SK-N-MC (cell line): ENCODE measurements at regions not wholly inside any gene's neighbourhood (a gene's known extent, or its start where the extent isn't known, plus 50 kb on each side); places are given as distances from the start of the nearest gene placed in this dataset.

ENCODE experiments used
- DNase-seq: peaks from one replicate; pipeline ENCODE4 v3.0.0-alpha.2; 2011; ENCODE audit warnings: low read depth, low spot score
- H3K27ac ChIP-seq: fragments of 200-600 bp; sonication (generic); 2 replicates; pipeline ENCODE4 v1.5.1; 2016; ENCODE audit warnings: mixed run types
- H3K36me3 ChIP-seq: fragments of 200-600 bp; sonication (generic); 2 replicates; pipeline ENCODE4 v1.6.1; 2017; ENCODE audit warnings: antibody characterized with exemption, low read length, mixed read lengths; ENCODE audit not compliant: insufficient read depth
- H3K4me3 ChIP-seq: fragments of 200-600 bp; sonication (generic); 2 replicates; pipeline ENCODE4 v1.5.1; 2016
- H3K9ac ChIP-seq: fragments of 200-600 bp; sonication (generic); 2 replicates; pipeline ENCODE4 v1.8.0; 2017; ENCODE audit warnings: mixed run types, mixed read lengths; ENCODE audit not compliant: insufficient read length
- H3K9me3 ChIP-seq: fragments of 200-600 bp; sonication (generic); 2 replicates; pipeline ENCODE4 v1.6.1; 2017; ENCODE audit warnings: low read depth, mild to moderate bottlenecking, antibody characterized with exemption, low read length, moderate library complexity, mixed read lengths
- EZH2 ChIP-seq: fragments of 200-600 bp; sonication (generic); IDR thresholded peaks from one replicate; pipeline ENCODE4 v1.6.1; 2017; ENCODE audit warnings: antibody characterized with exemption
- FOXP2 ChIP-seq: optimal IDR thresholded peaks from 2 replicates; pipeline ENCODE3; 2011; ENCODE audit warnings: mild to moderate bottlenecking, moderate library complexity; ENCODE audit not compliant: insufficient read depth; ENCODE audit errors: extremely low read length, control extremely low read depth
- POLR2AphosphoS5 ChIP-seq: IDR thresholded peaks from 2 replicates; pipeline ENCODE4 v1.6.1; 2012; ENCODE audit warnings: mild to moderate bottlenecking, low read depth, low read length, borderline replicate concordance

DNA sequence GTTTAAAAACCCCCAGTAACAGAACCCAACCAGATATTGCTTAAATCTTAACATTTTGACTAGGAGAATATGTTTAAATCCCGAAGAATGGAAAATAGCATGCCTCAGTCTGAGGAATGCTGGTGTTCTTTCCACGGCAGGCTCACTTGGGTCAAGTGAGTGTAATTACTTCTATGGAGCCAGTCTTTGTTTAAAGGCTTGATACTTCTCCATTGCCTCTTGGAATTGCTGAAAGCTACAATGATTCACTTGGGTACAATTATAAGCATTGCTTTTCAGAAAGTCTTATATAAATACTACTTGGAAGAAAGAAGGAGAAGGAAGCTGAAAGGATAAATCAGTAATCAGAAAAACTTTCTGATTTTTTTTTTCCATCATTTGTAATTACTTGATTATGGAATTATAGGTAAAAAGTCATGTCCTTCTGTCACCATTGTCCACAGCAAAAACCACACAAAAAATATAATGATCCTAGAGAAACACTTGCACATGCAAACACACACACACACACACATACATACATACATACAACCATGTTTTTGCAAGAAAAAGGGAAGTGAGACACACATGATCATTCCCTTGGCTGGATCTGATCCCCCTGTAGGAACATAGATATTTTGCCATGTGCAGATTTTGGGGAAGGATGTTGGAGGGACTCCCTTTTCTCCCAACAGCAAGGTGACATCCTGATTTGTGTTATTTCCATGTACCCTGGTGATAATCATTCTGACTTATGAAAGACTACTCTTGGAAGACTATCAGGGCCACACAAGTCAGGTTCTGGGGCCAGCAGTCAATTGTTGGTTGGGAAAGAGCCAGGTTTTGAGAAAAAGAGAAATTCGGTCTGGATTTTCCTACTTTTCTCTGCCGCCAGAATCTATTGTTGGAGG lies 396.0 kb upstream of the BTBD3 start:
- DNase-seq: no peak
- Histone ChIP-seq H3K36me3 (no peaks in the 10 kb centered on the region), H3K9ac (no peak overlapping the region), H3K27ac (no peak overlapping the region), H3K4me3 (no peak overlapping the region), H3K9me3 (no peaks in the 10 kb centered on the region)
- TF ChIP-seq EZH2: no peak
- no peak for TF ChIP-seq POLR2AphosphoS5
- no peak for TF ChIP-seq FOXP2

DNA sequence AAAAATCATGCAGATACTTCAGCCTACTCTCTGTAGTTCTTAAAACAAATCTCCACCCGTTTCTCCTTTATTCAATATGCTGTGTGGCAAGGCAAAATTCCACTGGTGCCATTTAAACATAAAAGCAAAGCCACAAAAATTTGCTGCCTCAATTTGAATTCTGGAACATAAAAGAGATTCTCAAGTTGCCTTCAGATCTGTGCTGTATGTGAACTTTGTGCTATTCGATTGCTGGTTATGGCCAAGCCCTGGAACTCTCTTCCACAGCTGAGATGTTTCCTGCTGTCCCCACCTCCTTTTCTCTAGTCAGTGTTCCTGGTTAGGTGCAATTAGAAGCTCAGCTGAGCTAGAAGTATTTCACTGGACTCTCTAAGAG lies 395.3 kb upstream of the BTBD3 start:
- DNase-seq: no peak
- Histone ChIP-seq H3K9me3 (no peaks in the 10 kb centered on the region), H3K4me3 (no peak overlapping the region), H3K27ac (no peak overlapping the region), H3K9ac (no peak overlapping the region), H3K36me3 (no peaks in the 10 kb centered on the region)
- TF ChIP-seq POLR2AphosphoS5 (no peak), FOXP2 (no peak), EZH2 (no peak)

DNA sequence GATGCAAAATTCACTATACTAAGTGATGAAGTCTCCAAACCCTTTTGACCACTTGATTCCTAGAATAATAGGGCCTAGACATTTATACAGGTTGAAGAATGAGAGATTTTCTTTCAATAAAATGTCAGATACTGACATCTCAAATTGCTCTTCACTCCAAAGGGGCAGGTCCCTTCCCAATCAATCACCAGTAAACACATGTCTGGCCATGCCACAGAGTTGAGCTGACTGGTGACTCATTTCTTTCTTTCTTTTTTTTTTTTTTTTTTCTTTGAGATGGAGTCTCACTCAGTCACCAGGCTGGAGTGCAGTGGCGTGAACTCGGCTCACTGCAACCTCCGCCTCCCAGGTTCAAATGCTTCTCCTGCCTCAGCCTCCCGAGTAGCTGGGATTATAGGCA lies 388.6 kb upstream of the BTBD3 start:
- Histone ChIP-seq H3K36me3 (no peaks in the 10 kb centered on the region), H3K27ac (no peak overlapping the region), H3K4me3 (no peak overlapping the region), H3K9ac (no peak overlapping the region), H3K9me3 (no peaks in the 10 kb centered on the region)
- TF ChIP-seq EZH2: no peak
- TF ChIP-seq POLR2AphosphoS5: no peak
- TF ChIP-seq FOXP2: no peak
- no peak for DNase-seq

DNA sequence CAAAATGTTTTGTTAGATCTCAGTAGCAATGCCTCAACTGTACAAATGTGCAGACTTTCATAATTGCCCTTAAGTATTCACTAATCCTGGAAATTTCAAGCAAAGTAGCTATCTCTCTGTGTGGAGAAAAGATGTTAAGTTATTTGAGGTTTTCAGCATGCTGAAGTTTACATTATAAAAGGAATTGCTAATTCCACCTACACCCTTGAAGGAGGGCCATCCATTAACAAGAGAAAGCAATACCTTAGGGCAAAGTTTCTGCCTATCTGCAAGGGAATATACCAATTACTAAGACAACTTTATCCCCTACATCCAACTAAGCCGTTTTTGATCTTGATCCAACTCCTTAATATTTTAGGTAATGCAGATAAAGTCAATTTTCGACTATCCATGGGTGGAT lies 380.7 kb upstream of the BTBD3 start:
- H3K9me3 ChIP-seq: no peaks in the 10 kb centered on the region
- no peak overlapping the region for H3K4me3 ChIP-seq
- no peak overlapping the region for H3K9ac ChIP-seq
- DNase-seq: no peak
- no peak for TF ChIP-seq POLR2AphosphoS5
- TF ChIP-seq FOXP2: no peak
- no peak for TF ChIP-seq EZH2
- H3K27ac ChIP-seq: no peak overlapping the region
- H3K36me3 ChIP-seq: no peaks in the 10 kb centered on the region

DNA sequence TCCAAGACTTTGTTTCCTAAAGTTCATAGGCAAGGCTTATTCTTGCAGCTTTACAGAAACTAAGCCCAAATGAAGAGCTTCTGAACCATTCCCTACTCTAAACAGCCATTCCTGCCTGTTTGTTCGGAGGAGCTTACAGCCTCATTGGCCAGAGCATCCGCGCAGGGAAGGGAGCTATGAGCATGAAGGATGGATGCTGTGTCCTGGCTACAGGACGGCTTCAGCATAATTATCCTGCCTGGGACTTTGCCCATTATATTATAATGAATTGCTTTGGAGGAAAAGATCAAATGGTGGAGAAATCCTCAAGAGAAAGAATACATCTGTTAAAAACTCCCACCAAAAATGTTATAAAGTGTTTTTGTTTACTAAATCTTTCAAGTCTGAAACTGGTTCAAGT lies 378.2 kb upstream of the BTBD3 start:
- no peak for TF ChIP-seq POLR2AphosphoS5
- TF ChIP-seq EZH2: no peak
- TF ChIP-seq FOXP2: no peak
- DNase-seq: no peak
- no peaks in the 10 kb centered on the region for H3K9me3 ChIP-seq
- H3K36me3 ChIP-seq: no peaks in the 10 kb centered on the region
- no peak overlapping the region for H3K4me3 ChIP-seq
- no peak overlapping the region for H3K9ac ChIP-seq
- no peak overlapping the region for H3K27ac ChIP-seq

DNA sequence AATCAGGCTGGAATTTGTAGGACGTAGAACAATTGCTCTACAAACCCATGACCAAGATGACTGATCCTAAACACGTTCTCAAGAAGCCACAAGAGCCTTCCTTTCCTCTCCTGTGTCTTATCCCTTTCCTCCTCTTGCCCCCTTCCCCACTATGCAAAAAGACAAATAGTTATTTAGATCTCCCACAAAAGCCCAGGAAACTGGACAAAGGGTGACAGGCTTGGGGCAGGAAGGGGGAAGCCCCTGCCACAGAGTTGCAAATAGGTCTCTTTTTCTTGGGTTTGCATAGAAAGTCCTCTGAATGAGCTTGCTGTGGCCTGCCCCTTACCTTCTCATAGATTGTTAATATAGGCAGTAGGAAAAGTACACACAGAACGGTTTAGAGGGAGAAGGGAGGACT lies 377.1 kb upstream of the BTBD3 start:
- no peak for TF ChIP-seq EZH2
- no peak for TF ChIP-seq FOXP2
- no peak for TF ChIP-seq POLR2AphosphoS5
- H3K4me3 ChIP-seq: no peak overlapping the region
- H3K9ac ChIP-seq: no peak overlapping the region
- no peak for DNase-seq
- H3K27ac ChIP-seq: no peak overlapping the region
- H3K9me3 ChIP-seq: no peaks in the 10 kb centered on the region
- no peaks in the 10 kb centered on the region for H3K36me3 ChIP-seq

DNA sequence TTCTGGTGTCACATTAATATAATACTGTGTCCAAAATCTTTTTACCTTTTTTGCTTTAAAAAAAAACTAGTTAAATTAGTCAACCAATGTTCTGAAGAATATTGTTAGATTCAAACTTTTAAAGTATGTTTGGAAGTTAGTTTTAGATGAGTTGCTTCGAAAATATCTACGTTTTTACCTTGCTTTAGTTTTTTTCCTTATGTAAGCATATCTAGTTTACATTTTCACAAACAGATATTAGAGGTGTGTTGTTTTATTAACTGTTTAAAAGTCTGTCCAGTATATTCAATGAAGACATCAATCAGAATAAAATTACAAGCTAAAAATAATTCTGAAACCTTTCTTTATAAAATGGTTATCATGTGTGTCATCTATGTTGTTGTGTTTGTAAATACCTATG lies 375.0 kb upstream of the BTBD3 start:
- Histone ChIP-seq H3K27ac (no peak overlapping the region), H3K9ac (no peak overlapping the region), H3K36me3 (no peaks in the 10 kb centered on the region), H3K4me3 (no peak overlapping the region), H3K9me3 (no peaks in the 10 kb centered on the region)
- TF ChIP-seq EZH2: no peak
- no peak for TF ChIP-seq FOXP2
- TF ChIP-seq POLR2AphosphoS5: no peak
- DNase-seq: no peak

DNA sequence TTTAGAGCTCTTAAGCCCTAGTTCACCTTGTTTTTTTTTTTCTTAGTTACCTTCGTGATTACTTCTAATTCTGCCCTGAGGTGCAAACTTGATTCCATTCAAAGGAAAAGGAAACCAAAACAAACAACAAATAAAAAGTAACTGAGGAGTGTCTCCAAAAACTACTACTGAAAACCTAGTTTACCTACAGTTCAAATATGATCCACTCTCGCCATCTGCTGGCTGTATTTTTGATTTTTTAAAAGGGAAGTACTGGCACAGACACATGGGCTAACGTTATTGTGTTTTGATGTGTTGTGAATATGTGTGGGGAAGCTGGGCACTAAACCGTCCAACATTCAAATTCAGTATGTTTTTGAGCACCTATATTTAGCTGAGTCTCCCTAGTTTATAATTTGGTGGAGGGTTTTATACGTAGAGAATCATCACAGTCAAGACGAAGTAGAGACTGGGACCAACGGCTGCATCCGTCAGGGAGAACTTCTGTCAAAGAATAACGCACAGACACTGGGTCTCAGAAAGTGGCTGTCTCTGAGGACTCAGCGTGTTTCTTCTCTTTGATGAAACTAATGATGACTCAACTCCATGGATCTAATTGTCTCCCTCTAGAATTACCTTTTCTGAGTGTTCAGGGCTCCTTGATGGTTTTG lies 373.5 kb upstream of the BTBD3 start:
- H3K4me3 ChIP-seq: peak overlapping the region; percentile 31; the same call in 1 of the 2 replicates
- H3K27ac ChIP-seq: no peak overlapping the region
- H3K9ac ChIP-seq: no peak overlapping the region
- H3K36me3 ChIP-seq: no peaks in the 10 kb centered on the region
- H3K9me3 ChIP-seq: no peaks in the 10 kb centered on the region
- no peak for TF ChIP-seq EZH2
- no peak for TF ChIP-seq POLR2AphosphoS5
- TF ChIP-seq FOXP2: no peak
- DNase-seq: peak; percentile 75
